CD14-positive monocyte (primary cell): ENCODE measurements at regions not wholly inside any gene's neighbourhood (a gene's known extent, or its start where the extent isn't known, plus 50 kb on each side); places are given as distances from the start of the nearest gene placed in this dataset.
A peak's percentile ranks its signal among the peaks of the same experiment; 100 is the strongest.
"Not testable (repeated sequence)": the region's sequence is repeated elsewhere in the genome, so short reads cannot be mapped to it uniquely, and the experiment has no call there.

Experiments
- DNase-seq, 3 donors: peaks; one replicate each; pipeline ENCODE4 v3.0.0-alpha.2; 2011 to 2022
- H2AFZ ChIP-seq: 2 replicates; pipeline ENCODE4 v1.6.0; 2012; ENCODE audit warnings: mild to moderate bottlenecking, low read depth, low read length, inconsistent platforms; ENCODE audit not compliant: insufficient read depth, poor library complexity, severe bottlenecking
- H3K27ac ChIP-seq, 2 donors: 1 replicate in 1 of 2; 2 replicates in 1 of 2; pipeline ENCODE4 v1.5.1; 2012 to 2013; ENCODE audit warnings: low read length in 2 of 2, control low read depth in 1 of 2, inconsistent platforms in 1 of 2, low read depth in 1 of 2, mild to moderate bottlenecking in 1 of 2
- H3K27me3 ChIP-seq, 2 donors: one replicate each; pipeline versions ENCODE4 v1.6.0 to v1.6.1; 2011 to 2013; ENCODE audit warnings: low read length in 2 of 2; ENCODE audit not compliant: control insufficient read depth in 2 of 2, insufficient read depth in 2 of 2
- H3K36me3 ChIP-seq, 2 donors: replicated peaks in 1 of 2; 1 replicate in 1 of 2; 2 replicates in 1 of 2; pipeline versions ENCODE4 v1.5.1 to v1.6.1; 2012 to 2013; ENCODE audit warnings: low read length in 2 of 2, control low read depth in 1 of 2, inconsistent platforms in 1 of 2, mild to moderate bottlenecking in 1 of 2; ENCODE audit not compliant: insufficient read depth in 2 of 2, control insufficient read depth in 1 of 2
- H3K4me1 ChIP-seq, 2 donors: 1 replicate in 1 of 2; 2 replicates in 1 of 2; pipeline versions ENCODE4 v1.5.1 to v1.6.1; 2012 to 2013; ENCODE audit warnings: low read length in 2 of 2, control low read depth in 1 of 2, inconsistent platforms in 1 of 2, mild to moderate bottlenecking in 1 of 2, moderate library complexity in 1 of 2; ENCODE audit not compliant: insufficient read depth in 2 of 2, control insufficient read depth in 1 of 2
- H3K4me2 ChIP-seq: replicated peaks from 2 replicates; pipeline ENCODE3; 2012; ENCODE audit warnings: low read length, moderate library complexity, mild to moderate bottlenecking; ENCODE audit not compliant: poor library complexity, severe bottlenecking; ENCODE audit errors: extremely low read depth
- H3K4me3 ChIP-seq, 3 experiments: fragments of 200-600 bp in 1 of 3; sonication (generic) in 1 of 3; replicated peaks in 1 of 3; 1 replicate in 2 of 3; 2 replicates in 1 of 3; pipeline ENCODE4 v1.5.1; 2011 to 2013; ENCODE audit warnings: low read length in 3 of 3, mild to moderate bottlenecking in 3 of 3, control low read depth in 2 of 3, low read depth in 2 of 3, inconsistent platforms in 1 of 3, moderate library complexity in 1 of 3
- H3K79me2 ChIP-seq: 2 replicates; pipeline ENCODE4 v1.6.0; 2012; ENCODE audit warnings: mild to moderate bottlenecking, control low read depth, inconsistent platforms, low read length, moderate library complexity; ENCODE audit not compliant: insufficient read depth
- H3K9ac ChIP-seq: 2 replicates; pipeline ENCODE4 v1.6.0; 2017; ENCODE audit warnings: low read length, mild to moderate bottlenecking; ENCODE audit not compliant: insufficient read depth, poor library complexity, severe bottlenecking
- H3K9me3 ChIP-seq, 2 donors: replicated peaks in 1 of 2; 1 replicate in 1 of 2; 2 replicates in 1 of 2; pipeline versions ENCODE4 v1.5.1 to v1.6.1; 2012 to 2013; ENCODE audit warnings: low read length in 2 of 2, control low read depth in 1 of 2; ENCODE audit not compliant: control insufficient read depth in 1 of 2, insufficient read depth in 1 of 2
- H4K20me1 ChIP-seq: 2 replicates; pipeline ENCODE4 v1.6.0; 2012; ENCODE audit warnings: mild to moderate bottlenecking, low read length, control low read depth, moderate library complexity; ENCODE audit not compliant: insufficient read depth
- H3K27ac Mint-ChIP-seq, 7 donors: one replicate each; pipeline ENCODE4 v1.8.0; 2020; ENCODE audit warnings: mild to moderate bottlenecking in 7 of 7, mixed read lengths in 7 of 7, moderate library complexity in 6 of 7, inconsistent platforms in 2 of 7
- H3K27me3 Mint-ChIP-seq, 3 donors: one replicate each; pipeline ENCODE4 v1.8.0; 2021 to 2022; ENCODE audit warnings: low read depth in 3 of 3, mild to moderate bottlenecking in 3 of 3, mixed read lengths in 3 of 3, moderate library complexity in 3 of 3, inconsistent platforms in 1 of 3
- H3K36me3 Mint-ChIP-seq, 2 donors: one replicate each; pipeline ENCODE4 v1.8.0; 2020; ENCODE audit warnings: mixed read lengths in 2 of 2, inconsistent platforms in 1 of 2, mild to moderate bottlenecking in 1 of 2
- H3K4me1 Mint-ChIP-seq: one replicate; pipeline ENCODE4 v1.8.0; 2020; ENCODE audit warnings: mild to moderate bottlenecking, mixed read lengths
- H3K4me3 Mint-ChIP-seq, 2 donors: one replicate each; pipeline ENCODE4 v1.8.0; 2020; ENCODE audit warnings: mild to moderate bottlenecking in 2 of 2, mixed read lengths in 2 of 2, moderate library complexity in 1 of 2
- H3K9me3 Mint-ChIP-seq, 7 donors: one replicate each; pipeline ENCODE4 v1.8.0; 2020 to 2022; ENCODE audit warnings: mixed read lengths in 7 of 7, mild to moderate bottlenecking in 6 of 7, moderate library complexity in 6 of 7, inconsistent platforms in 2 of 7
- WGBS: methylation state at CpG from one replicate; pipeline ENCODE4 v1.1.5; 2013; ENCODE audit warnings: missing lambda C conversion rate; ENCODE audit not compliant: insufficient coverage; 5-methylcytosine and 5-hydroxymethylcytosine counted together
- intact Hi-C, 2 donors: fragments of 100-400 bp; cut with micrococcal nuclease; formaldehyde crosslinking; loops; one replicate each; pipeline versions ENCODE4 v1.15.0 to v1.15.1; 2023
- TF ChIP-seq, protein P1 (sequence below): fragments of 200-600 bp; IDR thresholded peaks from one replicate; pipeline ENCODE4 v1.8.0; 2022; ENCODE audit warnings: antibody characterized with exemption, mild to moderate bottlenecking

GRCh38 chr7:47180516-47180826, 401.4 kb downstream of the TNS3 start:
- DNase-seq, result no peak
- Mint-ChIP-seq H3K4me3 (no peak overlapping the region), H3K27me3 (peaks cover 3 to 9% (median 5%) of the 10 kb centered on the region in 3 donors), H3K4me1 (peaks cover 2% of the 10 kb centered on the region), H3K9me3 (peaks cover 0 to 14% (median 0%) of the 10 kb centered on the region in 7 donors), H3K27ac (no peak overlapping the region), H3K36me3 (no peaks in the 10 kb centered on the region)
- Histone ChIP-seq H2AFZ (no peak overlapping the region), H4K20me1 (no peaks in the 10 kb centered on the region), H3K36me3 (no peaks in the 10 kb centered on the region), H3K27me3 (no peaks in the 10 kb centered on the region), H3K9me3 (no peaks in the 10 kb centered on the region), H3K4me3 (no peak overlapping the region), H3K79me2 (no peaks in the 10 kb centered on the region), H3K4me2 (no peak overlapping the region), H3K9ac (no peak overlapping the region), H3K27ac (no peak overlapping the region), H3K4me1 (peaks cover 0 to 2% of the 10 kb centered on the region in 2 donors)
- TF ChIP-seq, protein P1, sequence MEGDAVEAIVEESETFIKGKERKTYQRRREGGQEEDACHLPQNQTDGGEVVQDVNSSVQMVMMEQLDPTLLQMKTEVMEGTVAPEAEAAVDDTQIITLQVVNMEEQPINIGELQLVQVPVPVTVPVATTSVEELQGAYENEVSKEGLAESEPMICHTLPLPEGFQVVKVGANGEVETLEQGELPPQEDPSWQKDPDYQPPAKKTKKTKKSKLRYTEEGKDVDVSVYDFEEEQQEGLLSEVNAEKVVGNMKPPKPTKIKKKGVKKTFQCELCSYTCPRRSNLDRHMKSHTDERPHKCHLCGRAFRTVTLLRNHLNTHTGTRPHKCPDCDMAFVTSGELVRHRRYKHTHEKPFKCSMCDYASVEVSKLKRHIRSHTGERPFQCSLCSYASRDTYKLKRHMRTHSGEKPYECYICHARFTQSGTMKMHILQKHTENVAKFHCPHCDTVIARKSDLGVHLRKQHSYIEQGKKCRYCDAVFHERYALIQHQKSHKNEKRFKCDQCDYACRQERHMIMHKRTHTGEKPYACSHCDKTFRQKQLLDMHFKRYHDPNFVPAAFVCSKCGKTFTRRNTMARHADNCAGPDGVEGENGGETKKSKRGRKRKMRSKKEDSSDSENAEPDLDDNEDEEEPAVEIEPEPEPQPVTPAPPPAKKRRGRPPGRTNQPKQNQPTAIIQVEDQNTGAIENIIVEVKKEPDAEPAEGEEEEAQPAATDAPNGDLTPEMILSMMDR, result peak; percentile 14
- 0% methylated on average over 1 of the region's 3 CpGs for WGBS
- intact Hi-C loops, result loop anchor here in 1 of 2 donors (2.0 kb wide), 1 partner anchor 1262 kb away; no protein-coding TSS in a partner anchor

DNA sequence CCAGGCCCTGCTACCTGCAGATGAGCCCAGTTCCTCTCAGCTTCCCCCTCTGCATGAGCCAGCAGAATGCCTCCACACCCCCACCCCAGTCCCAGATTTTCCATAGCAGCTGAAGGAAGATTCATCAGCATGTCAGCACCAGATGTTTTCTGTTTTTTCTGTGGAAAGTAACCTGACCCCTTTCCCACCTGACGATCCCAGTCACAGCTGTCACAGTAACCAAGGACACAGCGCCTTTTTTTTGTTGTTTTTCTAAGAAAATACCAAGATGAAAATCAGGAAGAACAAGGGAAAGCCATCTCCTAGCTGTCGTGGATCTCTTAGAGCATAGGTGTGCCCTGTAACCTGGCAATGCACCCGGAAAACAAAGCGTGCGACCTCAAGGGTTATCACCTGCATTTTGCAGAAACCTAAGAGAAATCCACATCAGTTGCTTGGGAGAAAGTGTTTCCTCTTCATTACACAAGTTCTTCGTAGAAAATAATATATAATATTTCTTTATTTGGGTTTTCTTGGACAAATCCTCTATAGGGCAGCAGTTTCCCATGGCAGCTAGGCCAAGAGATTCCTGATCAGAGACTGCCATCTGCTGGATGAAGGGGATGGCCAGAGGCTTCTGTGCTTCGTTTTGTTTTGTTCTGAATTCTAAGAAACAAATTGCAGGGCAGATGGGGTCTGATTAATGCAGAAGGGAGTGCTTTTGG, 401.9 kb downstream of the TNS3 start:
- H3K27ac ChIP-seq, result no peak overlapping the region
- no peak overlapping the region for H3K4me2 ChIP-seq
- H2AFZ ChIP-seq, result no peak overlapping the region
- WGBS, result 64% methylated on average over 4 of the region's 8 CpGs
- Mint-ChIP-seq H3K27ac (no peak overlapping the region), H3K27me3 (peaks cover 3 to 7% (median 5%) of the 10 kb centered on the region in 3 donors), H3K36me3 (no peaks in the 10 kb centered on the region), H3K4me1 (no peaks in the 10 kb centered on the region), H3K9me3 (peaks cover 0 to 14% (median 0%) of the 10 kb centered on the region in 7 donors), H3K4me3 (no peak overlapping the region)
- H3K4me1 ChIP-seq, result no peaks in the 10 kb centered on the region
- no peaks in the 10 kb centered on the region for H3K9me3 ChIP-seq
- H4K20me1 ChIP-seq, result no peaks in the 10 kb centered on the region
- TF ChIP-seq, protein P1, result peak; percentile 70
- no peaks in the 10 kb centered on the region for H3K79me2 ChIP-seq
- no peaks in the 10 kb centered on the region for H3K36me3 ChIP-seq
- DNase-seq, result peak in 2 of 3 donors; percentile 39 to 42
- H3K9ac ChIP-seq, result no peak overlapping the region
- intact Hi-C loops, result loop anchor here (2.0 to 5.0 kb wide), 2 partner anchors 1261 to 1263 kb away; no protein-coding TSS in a partner anchor
- no peak overlapping the region for H3K4me3 ChIP-seq
- H3K27me3 ChIP-seq, result no peaks in the 10 kb centered on the region

DNA sequence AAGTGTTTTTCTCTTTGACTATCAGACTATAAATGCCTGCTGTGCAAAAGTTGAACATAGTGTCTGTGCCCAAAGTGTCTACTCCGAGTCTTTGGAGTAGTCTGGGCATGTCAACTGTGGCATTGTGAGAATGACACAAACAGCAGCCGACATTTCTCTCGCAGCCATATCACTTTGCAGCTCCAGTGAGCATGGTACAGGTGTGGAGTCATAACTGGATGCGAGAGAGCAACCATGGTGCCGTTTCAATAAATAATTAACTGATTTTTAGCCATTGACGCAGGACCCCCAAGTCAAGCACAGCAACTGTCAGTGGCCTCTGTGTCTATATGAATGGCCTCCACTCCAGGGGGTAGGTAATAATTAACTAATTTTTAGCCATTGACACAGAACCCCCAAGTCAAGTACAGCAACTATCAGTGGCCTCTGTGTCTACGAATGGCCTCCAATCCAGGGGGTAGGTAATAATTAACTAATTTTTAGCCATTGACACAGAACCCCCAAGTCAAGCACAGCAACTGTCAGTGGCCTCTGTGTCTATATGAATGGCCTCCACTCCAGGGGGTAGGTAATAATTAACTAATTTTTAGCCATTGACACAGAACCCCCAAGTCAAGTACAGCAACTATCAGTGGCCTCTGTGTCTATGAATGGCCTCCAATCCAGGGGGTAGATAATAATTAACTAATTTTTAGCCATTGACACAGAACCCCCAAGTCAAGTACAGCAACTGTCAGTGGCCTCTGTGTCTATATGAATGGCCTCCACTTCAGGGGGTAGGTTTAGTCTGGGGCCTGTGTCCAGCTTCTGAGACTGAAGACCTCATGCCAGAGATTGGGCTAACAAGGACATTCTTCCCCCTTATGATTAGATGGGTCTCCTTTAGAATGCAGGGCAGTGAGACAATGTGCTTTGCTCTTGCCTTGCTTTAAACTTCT, 409.0 kb downstream of the TNS3 start:
- H3K36me3 Mint-ChIP-seq, intact Hi-C loops, H3K4me3 Mint-ChIP-seq, H3K4me1 ChIP-seq, H3K9me3 ChIP-seq, H3K27me3 Mint-ChIP-seq, H3K4me1 Mint-ChIP-seq, H3K79me2 ChIP-seq, H3K9ac ChIP-seq, DNase-seq, H3K27me3 ChIP-seq, H2AFZ ChIP-seq, H3K4me2 ChIP-seq, H3K27ac ChIP-seq, H3K4me3 ChIP-seq, H3K27ac Mint-ChIP-seq, H4K20me1 ChIP-seq, H3K36me3 ChIP-seq: not testable (repeated sequence)
- peaks cover 0 to 14% (median 0%) of the 10 kb centered on the region in 7 donors for H3K9me3 Mint-ChIP-seq
- 80% methylated on average over 2 of the region's 7 CpGs for WGBS
